HG03139 (cell line): ENCODE measurements at regions not wholly inside any gene's neighbourhood (a gene's known extent, or its start where the extent isn't known, plus 50 kb on each side); places are given as distances from the start of the nearest gene placed in this dataset.

Source experiments
- ATAC-seq: cut with Tn5 transposase; IDR thresholded peaks from one replicate; pipeline ENCODE4 v1.9.1; 2021; ENCODE audit not compliant: unreplicated experiment

DNA sequence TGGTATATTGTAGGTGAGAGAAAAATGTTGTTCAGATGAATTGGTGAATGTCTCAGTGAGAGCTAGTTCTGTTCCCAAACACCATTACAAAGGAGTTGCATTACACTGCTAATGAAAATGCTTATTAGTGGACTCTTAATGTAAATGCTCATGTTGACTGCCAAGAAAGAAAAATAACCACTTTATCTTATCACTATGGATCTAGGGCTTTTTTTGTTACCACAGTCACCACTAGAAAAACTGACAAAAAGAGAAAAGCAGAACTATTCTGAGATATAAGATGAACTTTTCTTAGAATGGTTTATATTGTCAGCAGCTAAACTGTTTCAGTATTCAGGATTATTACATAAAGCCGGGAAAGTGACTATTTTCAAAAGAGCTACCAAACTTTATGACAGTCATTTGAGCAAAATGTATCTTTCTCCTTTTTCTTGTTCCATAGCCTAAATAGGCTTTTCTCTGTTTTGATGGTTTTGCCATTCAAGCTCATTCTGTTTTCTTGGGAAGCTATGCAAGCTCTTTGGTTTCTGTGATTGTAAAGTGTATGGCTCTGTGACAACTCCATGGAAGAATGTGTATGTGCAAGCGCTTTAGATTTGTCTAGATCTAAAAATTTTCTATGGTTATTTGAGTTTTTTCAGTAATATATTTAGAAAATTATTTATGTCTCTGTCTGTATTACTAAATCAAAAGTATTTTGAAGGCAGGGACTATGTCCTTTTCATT, 64.2 kb upstream of the DPH5 start:
- ATAC-seq: no peak

DNA sequence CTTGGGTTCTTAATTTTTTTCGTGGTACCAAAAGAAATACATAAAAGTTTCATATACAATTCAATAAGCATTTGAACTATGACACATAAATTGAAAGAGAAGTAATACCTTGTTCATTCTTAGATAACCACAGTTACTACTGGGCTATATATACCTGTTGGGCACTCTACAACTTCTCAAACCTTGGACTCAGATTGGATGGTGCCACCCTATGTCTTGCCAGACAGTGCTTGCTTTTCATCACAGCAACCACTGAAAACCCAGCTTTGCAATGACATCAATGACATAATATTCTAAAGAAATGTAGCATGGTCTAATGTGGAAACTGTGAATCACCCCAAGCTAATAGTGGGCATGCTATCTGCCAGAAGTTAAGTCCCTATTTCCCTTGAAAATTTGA, 62.8 kb upstream of the DPH5 start:
- ATAC-seq: no peak

DNA sequence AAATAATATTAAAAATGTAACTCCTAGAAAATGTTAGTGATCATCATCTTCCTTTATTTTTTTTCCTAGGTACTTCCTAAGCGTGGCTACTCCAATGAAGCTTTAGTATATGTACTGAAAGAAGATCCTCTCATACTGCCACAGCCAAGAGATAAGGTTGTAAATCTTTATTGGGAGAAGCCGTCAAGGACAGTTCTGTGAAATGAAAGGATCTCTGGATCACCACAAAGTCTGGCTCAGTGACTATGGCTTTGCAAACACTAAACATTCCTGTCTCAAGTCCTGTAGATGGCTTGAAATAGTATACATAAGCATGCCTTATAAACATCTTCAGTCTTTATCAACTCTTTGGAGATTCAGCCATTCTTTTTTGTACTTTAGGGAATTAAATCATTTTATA, 61.2 kb upstream of the DPH5 start:
- no peak for ATAC-seq

DNA sequence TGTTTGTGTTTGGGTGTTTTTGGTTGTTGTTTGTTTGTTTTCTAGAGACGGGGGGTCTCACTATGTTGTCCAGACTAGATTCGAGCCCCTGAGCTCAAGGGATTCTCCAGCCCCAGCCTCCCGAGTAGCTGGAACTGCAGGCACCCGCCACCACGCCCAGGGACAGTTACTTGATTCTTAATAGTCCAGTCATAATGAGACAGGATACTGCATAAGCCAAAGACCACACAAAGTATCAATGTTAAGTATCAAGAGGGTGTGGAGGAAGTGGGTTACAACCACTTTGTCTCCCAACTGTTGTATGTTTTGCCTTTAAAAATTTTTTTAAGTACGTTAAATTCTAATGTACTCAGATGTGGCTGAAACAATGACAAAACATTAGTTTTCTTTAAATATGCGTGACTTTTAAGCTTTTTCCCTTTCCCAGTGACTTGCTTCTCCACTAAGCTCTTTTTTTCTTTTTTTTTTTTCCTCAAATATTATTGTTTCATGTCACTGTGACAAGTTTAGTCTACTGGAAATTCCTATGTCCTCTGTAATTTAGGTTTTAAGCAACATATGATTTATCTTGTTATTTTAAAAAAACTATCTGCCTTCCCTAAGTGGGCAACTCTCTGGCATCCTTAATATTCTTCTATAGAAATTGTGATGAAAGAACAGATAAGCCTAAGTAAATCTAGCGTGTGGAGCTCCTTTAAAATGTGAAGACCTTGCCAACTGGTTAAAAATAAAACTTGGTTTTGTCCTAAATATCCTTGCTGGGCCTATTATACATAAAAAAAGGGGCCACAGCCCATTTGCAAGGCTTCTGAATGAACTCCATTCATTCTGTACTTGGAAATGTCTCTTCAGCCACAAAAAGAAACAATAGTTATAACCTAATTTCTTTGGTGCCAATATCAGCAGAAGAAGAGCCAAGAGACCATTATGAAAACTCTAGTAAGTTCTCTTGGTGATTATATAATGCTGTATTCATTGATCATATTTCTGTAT, 56.2 kb upstream of the DPH5 start:
- ATAC-seq: peak; percentile 68

DNA sequence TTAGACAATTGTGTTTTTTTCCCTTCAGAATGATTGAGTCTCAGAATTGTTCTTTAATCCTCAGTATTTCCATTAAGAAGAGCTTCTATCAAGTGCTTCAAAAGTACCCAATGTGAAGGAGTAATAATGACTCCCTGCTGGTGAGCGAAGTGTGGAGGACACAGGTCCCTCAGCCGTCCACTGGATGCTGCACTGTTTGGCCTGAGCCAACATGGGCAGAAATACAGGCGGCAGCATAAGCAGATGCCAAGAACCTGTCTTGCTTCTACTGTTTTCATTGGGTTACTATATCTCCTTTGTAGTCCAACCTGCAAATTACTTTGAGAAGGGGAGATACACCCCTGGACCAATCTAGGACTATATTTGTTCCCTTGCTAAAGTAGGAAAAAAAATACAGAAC, 55.3 kb upstream of the DPH5 start:
- ATAC-seq: no peak

DNA sequence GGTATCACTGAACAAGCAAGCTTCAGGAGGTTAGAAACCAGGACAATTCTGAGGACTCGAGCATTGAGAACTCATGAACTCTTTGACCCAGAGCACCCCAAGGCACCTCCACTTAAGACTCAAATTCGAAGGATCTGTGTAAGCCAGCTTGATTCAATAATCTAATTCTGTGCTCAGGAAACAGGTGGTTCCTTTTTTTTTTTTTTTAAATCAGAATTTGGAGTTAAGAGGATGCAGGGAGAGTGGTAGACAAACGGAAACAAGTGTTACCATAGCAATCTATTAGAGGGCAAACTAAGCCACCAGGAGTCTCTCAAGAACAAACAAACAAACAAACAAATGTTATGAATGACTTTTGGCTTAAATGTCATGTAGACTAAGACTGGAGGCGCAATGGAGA, 53.8 kb upstream of the DPH5 start:
- no peak for ATAC-seq

DNA sequence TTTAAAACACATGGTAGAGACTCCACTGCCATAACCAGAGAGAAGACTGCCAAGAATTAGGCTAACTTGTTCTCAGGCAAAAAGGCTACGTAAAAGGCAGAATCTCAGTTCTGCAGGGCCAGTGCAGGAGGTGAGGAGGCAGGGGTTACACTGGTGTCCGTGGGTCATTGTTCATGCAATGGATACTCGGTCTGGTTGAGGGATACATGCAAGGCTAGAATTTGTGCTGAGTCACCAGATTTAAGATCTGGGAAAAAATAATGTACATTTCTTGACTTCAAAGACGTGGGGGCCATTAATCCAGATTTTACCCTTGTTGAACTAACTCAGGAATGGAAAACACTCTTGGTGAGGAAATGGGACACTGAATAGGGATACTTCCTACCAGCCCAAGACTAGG, 52.3 kb upstream of the DPH5 start:
- no peak for ATAC-seq

DNA sequence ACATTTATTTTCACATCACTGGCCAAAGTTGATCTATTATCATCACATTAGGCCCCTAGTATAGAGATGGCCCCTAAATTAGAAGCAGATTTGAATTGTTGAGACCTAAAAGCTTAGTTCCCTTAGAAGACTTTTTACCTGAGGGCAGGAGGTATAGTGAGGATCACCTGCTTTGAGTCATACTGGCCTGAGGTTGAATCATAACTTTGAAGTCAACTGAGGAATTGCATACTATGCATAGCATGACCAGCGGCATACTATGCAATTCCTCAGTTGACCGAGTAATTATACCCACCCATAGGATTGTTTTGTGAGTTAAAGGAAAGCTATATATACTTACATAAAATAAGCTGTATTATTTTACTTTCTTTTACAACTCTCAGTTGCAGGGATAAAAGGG, 50.3 kb upstream of the DPH5 start:
- ATAC-seq: no peak
